ENCODE measurements at regions not wholly inside any gene's neighbourhood (a gene's known extent, or its start where the extent isn't known, plus 50 kb on each side); places are given as distances from the start of the nearest gene placed in this dataset.
"Not testable (repeated sequence)": the region's sequence is repeated elsewhere in the genome, so short reads cannot be mapped to it uniquely, and the experiment has no call there.

GRCh38 chr18:46179306-46179705 is 75.1 kb downstream of the HAUS1 start:
- no peak for DNase-seq

DNA sequence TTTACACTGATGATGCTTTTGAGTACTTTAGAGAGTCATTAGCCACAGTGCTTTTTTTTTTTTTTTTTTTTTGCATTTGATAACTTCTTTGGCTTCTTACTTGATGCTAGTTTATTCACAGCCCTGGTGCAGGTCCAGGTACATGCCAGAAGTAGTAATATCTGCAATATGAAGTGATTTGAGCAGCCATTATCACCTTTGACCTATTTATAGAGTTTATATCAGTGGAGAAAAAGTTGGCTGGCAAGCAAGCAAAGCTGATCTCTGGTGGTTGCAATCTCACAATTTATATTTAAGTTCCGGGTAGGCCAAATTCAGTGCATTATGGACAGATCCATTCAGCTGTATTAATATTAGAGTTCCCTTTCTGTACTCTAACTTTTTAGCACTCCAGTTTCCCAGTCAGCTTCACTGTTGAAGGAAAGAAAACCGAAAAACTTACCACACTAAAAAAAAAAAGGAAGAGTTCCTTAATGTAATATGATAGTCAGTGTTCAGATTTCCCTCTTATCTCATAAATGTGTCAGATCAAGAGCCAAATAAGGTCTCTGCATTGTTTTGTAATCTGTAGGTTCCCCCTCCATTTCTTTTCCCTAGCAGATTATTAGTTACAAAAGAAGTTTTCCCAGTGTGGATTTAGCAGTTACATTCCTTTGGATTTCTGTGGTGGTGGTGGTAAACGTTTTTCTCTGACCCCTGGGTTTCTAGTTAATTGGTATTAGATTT is 78.6 kb downstream of the HAUS1 start:
- no peak for DNase-seq

DNA sequence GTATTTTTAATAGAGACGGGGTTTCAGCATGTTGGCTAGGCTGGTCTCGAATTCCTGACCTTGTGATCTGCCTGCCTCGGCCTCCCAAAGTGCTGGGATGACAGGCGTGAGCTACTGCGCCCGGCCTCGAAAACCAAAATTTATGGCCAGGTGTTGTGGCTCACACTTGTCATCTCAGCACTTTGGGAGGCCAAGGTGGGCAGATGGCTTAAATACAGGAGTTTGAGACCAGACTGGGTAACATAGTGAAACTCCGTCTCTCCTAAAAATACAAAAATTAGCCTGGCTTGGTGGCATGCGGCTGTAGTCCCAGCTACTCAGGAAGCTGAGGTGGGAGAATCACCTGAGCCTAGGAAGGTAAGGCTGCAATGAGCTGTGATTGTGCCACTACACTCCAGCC is 80.1 kb downstream of the HAUS1 start:
- DNase-seq, result not testable (repeated sequence)

GRCh38 chr18:46184727-46185126 is 80.5 kb downstream of the HAUS1 start:
- no peak for DNase-seq

DNA sequence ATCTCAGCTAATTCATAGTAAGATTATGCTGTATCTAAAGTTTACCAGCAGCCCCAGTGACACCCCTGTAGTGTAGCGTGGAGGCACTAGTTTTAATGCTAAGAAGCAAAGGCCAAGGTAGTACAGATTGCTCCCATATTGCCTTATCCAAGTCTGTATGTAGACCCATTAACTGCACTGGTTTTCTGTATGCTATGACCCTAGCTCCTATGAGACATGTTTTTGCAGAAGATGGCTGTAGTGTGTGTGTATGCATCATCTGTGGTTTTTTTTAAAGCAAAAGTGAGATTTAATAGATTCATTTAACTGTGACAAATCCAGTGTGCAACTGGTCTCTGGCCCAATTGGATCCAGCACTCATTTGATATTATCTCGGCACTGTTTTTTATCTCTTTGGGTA is 86.5 kb downstream of the HAUS1 start:
- DNase-seq, result no peak

DNA sequence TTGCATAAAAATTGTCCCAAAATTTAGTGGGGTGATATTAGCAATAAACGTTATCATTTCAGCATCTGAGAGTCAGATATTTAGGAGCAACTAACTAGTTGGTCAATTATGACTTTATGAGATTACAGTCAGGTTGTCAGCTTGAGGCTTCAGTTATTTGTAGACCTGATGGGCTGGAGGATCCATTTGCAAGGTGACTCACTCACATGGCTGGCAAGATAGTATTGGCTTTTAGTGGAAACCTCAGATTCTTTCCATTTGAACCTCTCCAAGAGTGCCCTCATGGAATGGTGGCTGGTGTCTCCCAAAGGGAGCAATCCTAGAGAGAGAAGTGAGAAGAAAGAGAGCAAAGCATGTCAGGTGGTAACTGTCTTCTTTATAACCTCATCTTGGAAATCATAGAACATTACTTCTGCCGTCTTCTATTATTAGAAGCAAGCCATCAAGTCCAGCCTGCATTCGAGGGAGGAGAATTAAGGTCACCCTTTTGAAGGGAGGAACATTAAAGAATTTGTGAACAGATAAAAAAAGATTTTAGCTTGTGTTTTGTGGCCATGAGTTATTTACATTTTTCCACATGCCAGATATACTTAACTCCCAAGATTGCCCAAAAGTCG is 92.5 kb downstream of the HAUS1 start:
- no peak for DNase-seq

GRCh38 chr18:46199515-46200147 is 95.4 kb downstream of the HAUS1 start:
- DNase-seq, result no peak

- DNase-seq, result not testable (repeated sequence)
Observed at GRCh38 chr18:46200178-46201055, 96.2 kb downstream of the HAUS1 start.

DNA sequence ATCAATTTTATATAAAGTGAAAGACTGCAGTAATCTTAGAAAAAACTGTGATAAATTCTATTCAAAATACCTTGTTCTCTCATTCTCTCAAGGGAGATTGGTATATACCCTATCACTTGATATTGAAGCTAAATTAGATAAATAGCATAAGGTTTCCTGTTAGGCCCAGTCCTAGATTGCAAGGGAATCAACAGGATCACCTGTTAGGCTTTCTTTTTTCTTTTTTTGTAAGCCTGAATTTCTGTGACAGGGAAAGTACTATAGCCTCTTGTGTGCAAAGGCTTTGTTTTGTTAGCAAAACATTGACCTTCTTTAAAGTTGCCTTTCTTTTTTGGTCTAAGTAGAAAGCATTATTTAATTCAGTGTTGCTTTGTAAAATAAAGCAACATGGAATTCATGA is 100.0 kb downstream of the HAUS1 start:
- DNase-seq, result no peak

DNA sequence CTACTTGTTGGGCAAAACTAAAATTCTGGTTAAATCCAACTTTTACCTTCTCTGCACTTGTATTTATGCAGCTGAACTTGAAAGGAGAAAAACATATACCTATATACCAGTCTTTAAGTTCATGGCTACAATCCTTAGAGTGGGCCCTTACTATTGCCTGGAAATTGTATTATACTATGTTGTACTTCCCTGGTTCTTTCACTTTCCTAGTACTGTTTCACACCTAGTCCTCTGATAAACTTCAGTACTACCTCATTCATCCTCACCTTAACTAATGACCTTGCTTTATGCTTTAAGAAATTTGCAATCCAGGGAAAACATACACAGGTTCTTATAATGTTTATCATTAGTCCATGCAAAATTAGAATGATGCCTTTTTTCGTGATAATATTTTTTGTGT is 103.8 kb downstream of the HAUS1 start:
- no peak for DNase-seq

DNA sequence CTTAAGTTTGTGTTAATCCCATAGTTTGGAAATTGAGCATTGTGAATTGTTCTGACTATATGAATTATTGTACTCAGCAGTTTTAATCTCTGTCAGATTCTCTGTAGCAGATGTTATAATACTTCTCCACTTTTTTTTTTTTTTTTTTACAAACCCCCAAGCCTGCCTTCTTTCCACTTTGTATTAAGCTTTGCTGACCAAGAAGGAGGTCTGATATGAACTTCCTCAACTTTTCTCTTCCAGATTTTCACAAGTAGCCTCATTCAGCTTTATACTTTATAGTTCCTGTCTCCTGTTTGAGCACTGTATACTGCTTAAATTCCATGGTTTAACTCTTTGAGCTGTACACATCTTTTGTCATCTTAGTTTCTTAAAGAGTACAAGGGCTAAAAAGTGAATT is 105.0 kb downstream of the HAUS1 start:
- DNase-seq, result no peak

GRCh38 chr18:46211816-46212215 is 107.6 kb downstream of the HAUS1 start:
- no peak for DNase-seq

- no peak for DNase-seq
Observed at GRCh38 chr18:46212398-46212797, 108.2 kb downstream of the HAUS1 start.

GRCh38 chr18:46213295-46213694 is 109.1 kb downstream of the HAUS1 start:
- no peak for DNase-seq

DNA sequence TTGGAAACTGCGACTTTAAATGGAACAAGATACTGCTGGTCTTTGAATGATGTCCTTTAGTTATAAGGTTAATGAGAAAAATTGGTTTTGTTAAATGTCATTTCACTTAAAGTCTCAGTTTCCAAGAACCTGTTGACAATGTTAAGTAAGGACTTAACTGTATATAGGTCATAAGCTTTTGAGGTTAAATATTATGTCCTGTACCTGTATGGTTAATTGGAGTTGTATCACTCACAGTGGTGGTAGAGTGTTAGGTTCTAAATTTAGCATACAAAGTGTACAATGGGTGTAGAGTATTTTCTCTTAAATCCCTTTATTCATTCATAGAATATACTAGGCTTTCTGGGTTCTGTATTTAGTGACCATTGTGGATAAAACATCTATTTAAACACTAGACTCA is 110.2 kb downstream of the HAUS1 start:
- DNase-seq, result no peak

- no peak for DNase-seq
Observed at GRCh38 chr18:46215902-46216723, 111.9 kb downstream of the HAUS1 start.

GRCh38 chr18:46220116-46220515 is 115.9 kb downstream of the HAUS1 start:
- no peak for DNase-seq

- no peak for DNase-seq
Observed at GRCh38 chr18:46222093-46222492, 117.9 kb downstream of the HAUS1 start.

GRCh38 chr18:46222710-46223360 is 118.7 kb downstream of the HAUS1 start:
- DNase-seq, result no peak

DNA sequence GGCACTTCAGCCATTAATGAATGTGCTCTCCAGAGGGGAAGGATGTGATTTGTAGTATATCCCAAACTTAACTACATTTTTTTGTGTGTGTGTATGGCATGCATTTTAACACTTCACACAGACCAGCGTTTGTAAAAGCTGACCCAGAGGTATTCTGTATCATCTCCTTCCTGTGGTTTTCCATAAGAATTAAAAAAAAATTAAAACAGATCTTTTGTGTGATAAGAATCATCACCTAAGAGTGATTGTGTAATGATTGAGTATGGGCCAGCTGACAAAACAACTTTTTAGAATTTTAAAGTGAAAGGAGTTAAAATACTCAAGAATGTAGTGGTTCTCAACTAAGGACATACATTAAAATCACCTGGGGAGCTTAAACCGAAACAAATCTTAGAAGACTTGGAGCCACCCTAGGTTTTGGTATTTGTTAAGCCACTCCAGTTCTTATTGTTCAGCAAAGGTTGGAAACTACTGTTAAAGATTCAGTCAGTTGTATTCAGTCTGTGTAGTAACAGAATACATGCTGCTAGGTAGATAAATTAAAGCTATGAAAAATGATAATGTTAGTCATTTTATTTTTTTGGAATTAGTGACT is 120.1 kb downstream of the HAUS1 start:
- no peak for DNase-seq

DNA sequence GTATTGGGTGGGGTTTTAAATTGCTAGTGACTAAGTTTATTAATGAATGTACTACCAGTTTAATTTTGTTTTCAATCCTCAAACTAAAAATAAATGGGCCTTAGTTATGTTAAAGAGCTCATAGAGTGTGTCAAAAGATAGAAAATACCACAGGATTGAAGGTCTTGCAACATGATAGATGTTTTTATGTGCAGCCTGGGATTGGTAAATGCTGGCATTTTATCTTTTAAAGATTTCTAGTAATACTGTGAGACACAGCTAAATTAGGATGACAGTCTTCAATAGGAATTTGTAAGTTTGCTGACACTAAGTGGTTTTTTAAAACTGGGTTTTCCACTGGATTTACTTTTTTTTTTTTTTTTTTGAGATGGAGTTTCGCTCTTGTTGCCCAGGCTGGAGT is 122.3 kb downstream of the HAUS1 start:
- DNase-seq, result no peak

DNA sequence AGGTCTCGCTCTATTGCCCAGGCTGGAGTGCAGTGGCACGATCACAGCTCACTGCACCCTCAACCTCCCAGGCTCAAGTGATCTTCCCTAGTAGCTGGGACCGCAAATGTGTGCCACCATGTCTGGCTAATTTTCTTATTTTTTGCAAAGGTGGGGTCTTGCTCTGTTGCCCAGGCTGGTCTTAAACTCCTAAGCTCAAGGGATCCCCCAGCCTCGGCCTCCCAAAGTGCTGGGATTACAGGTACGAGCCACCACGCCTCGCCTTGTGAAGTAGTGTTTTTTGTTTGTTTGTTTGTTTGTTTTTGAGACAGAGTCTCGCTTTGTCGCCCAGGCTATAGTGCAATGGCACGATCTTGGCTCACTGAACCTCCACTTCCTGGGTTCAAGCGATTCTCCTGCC is 125.5 kb downstream of the HAUS1 start:
- DNase-seq, result not testable (repeated sequence)

Measured in DMS79 treated with DMSO at 0.1 percent for 48 hours (cell line).